DND-41 (cell line): ENCODE measurements at regions not wholly inside any gene's neighbourhood (a gene's known extent, or its start where the extent isn't known, plus 50 kb on each side); places are given as distances from the start of the nearest gene placed in this dataset.

Experiments used
- CTCF ChIP-seq: IDR thresholded peaks from 2 replicates; pipeline ENCODE4 v1.5.1; 2012; ENCODE audit warnings: borderline replicate concordance, low read length, moderate library complexity, mild to moderate bottlenecking; ENCODE audit not compliant: poor library complexity, severe bottlenecking; ENCODE audit errors: extremely low read depth
- EZH2 ChIP-seq: IDR thresholded peaks from 3 replicates; pipeline ENCODE4 v1.6.1; 2012; ENCODE audit warnings: borderline replicate concordance, low read depth, mild to moderate bottlenecking, moderate library complexity, low read length, inconsistent platforms; ENCODE audit not compliant: severe bottlenecking

GRCh38 chr9:100852088-100852487 is 176.4 kb upstream of the PLPPR1 start:
- TF ChIP-seq CTCF (no peak), EZH2 (no peak)
